H54 (cell line): ENCODE measurements at regions not wholly inside any gene's neighbourhood (a gene's known extent, or its start where the extent isn't known, plus 50 kb on each side); places are given as distances from the start of the nearest gene placed in this dataset.

Experiments used
- DNase-seq: peaks from one replicate; pipeline ENCODE4 v3.0.0; 2011; ENCODE audit warnings: low spot score, mixed read lengths; ENCODE audit not compliant: insufficient read length
- FAIRE-seq: peaks from 3 replicates; lab custom pipeline; 2011; peaks lifted over from hg19 to GRCh38; lab: Jason Lieb, UNC
- POLR2A ChIP-seq: IDR thresholded peaks from 2 replicates; pipeline ENCODE4 v1.6.1; 2011; ENCODE audit warnings: low read depth, mild to moderate bottlenecking, low read length

GRCh38 chr9:109912726-109913460, 132.9 kb downstream of the PALM2AKAP2 start:
- DNase-seq (no peak), FAIRE-seq (no peak)
- TF ChIP-seq POLR2A = no peak

- no peak for TF ChIP-seq POLR2A
- FAIRE-seq = no peak
- no peak for DNase-seq
These were observed 133.4 kb downstream of the PALM2AKAP2 start for GRCh38 chr9:109913461-109913810.

GRCh38 chr9:109914280-109915027, 134.5 kb downstream of the PALM2AKAP2 start:
- TF ChIP-seq POLR2A = no peak
- no peak for FAIRE-seq
- no peak for DNase-seq

- no peak for DNase-seq
- no peak for TF ChIP-seq POLR2A
- FAIRE-seq = no peak
These were observed 136.3 kb downstream of the PALM2AKAP2 start for GRCh38 chr9:109916316-109916715.

- DNase-seq (no peak), FAIRE-seq (no peak)
- TF ChIP-seq POLR2A = no peak
These were observed 138.6 kb downstream of the PALM2AKAP2 start for GRCh38 chr9:109918339-109919163.

- no peak for FAIRE-seq
- no peak for TF ChIP-seq POLR2A
- no peak for DNase-seq
These were observed 139.9 kb downstream of the PALM2AKAP2 start for GRCh38 chr9:109919736-109920408.

GRCh38 chr9:109922617-109923470, 142.8 kb downstream of the PALM2AKAP2 start:
- DNase-seq (no peak), FAIRE-seq (no peak)
- TF ChIP-seq POLR2A = no peak

GRCh38 chr9:109923471-109923760, 143.4 kb downstream of the PALM2AKAP2 start:
- DNase-seq (no peak), FAIRE-seq (no peak)
- no peak for TF ChIP-seq POLR2A

GRCh38 chr9:109923806-109924205, 143.8 kb downstream of the PALM2AKAP2 start:
- FAIRE-seq = no peak
- TF ChIP-seq POLR2A = no peak
- no peak for DNase-seq

- FAIRE-seq = no peak
- no peak for DNase-seq
- no peak for TF ChIP-seq POLR2A
These were observed 145.8 kb downstream of the PALM2AKAP2 start for GRCh38 chr9:109925799-109926198.

- no peak for TF ChIP-seq POLR2A
- FAIRE-seq (no peak), DNase-seq (no peak)
These were observed 146.4 kb downstream of the PALM2AKAP2 start for GRCh38 chr9:109926421-109926869.

- DNase-seq (no peak), FAIRE-seq (no peak)
- TF ChIP-seq POLR2A = no peak
These were observed 151.6 kb downstream of the PALM2AKAP2 start for GRCh38 chr9:109931623-109932022.
